Activated T-cell treated with anti-CD3 and anti-CD28 coated beads for 48 hours (primary cell): ENCODE measurements at regions not wholly inside any gene's neighbourhood (a gene's known extent, or its start where the extent isn't known, plus 50 kb on each side); places are given as distances from the start of the nearest gene placed in this dataset.
"Not testable (repeated sequence)": the region's sequence is repeated elsewhere in the genome, so short reads cannot be mapped to it uniquely, and the experiment has no call there.

Source experiments
- DNase-seq: peaks from one replicate; pipeline ENCODE4 v3.0.0-alpha.2; 2020; ENCODE audit warnings: low read depth

DNA sequence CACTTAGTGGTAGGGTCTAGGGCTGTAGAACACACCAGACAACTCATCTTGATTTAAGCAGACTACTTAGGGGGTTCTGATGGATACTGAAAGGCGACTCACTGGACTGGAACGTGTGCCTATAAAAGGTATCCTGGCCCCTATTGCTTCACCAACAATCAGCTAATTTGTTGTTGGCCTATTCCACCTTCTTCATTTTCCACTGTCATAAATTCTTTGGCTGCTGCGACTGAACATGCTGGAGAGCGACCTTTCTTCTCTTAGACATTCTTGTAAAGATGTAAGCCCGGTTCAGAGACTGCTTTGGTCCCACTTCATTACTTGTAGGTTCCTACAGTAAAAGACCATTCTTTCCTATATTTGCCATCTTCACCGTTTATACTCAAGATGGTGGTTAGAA is 609.9 kb upstream of the CITED2 start:
- no peak for DNase-seq

DNA sequence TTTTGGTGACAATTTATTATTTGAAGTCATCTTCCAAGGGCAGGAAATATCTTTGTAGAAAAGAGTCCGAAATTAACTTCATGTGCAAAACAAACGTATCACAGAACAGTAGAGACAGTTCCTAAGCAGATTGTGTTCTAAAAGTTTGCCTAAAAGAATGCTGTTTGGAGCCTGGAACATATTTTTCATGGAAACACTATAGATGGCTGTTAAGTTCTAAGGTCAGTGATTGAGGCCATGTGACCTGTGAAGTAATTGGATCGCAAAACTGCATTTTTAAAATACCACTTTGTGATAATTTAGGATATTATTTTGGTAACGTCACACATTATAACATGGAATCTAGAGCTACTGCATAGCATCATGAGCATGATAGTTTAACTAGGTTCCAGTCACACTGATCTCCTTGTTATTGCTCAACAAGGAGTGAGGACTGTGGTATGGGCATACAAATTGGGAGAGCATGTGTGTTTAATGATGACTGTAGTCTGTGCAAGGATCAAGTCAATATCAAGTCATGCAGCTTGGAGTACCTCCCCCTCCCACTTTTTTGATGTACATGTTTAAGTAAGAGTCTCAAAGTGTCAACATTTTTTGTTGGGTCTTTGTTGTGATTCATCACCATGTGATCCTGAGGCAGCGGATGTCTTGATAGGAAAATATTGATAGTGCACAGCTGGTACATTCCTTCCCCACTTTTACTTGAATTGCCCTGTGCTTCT is 609.3 kb upstream of the CITED2 start:
- no peak for DNase-seq

DNA sequence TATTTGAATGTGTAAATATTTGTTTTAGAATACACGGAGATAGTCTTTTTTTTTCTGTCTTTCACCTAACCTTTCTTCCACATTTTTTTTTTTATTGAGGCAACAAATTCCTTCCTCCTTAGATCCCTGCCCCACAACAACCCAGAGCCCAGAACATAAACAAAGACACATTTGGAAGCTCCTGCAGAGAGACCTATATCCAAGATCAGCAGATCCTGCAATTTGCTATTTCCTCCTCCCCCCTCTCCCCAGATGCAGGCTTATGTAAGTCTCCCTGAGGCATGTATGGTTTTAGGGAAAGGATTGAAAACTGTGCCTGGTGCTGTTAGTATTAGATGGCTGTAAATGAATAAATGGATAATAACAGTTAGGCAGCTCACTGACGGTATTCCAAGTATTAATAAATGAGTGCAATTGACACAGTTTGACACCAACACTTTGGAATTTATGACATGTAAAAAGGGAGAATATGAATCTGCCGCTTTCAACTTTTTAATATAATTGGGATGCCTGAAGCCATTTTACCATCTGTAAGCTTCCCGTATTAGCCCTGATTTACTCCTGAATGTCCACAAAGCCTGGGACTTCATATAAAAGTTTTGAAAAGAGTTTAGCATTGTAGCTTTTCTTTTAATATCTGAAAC is 608.3 kb upstream of the CITED2 start:
- no peak for DNase-seq

DNA sequence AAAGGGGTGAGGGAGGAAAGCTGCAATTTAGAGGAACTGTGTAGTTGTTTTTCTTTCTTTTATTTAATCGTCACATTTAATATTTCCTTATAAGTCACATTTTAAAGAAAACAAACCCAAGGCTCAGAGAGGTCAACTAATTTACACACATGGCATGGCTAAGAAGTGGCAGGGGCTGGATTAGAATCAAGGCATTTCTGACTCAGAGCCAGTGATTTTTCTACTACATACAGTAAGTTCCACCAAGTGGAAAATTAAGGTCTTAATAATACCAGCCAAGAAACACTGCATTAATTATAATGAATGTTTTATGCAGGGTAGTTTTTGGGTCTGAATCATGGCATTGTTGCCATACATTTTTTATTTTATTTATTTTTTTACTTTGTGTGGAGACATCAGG is 607.7 kb upstream of the CITED2 start:
- DNase-seq = no peak

DNA sequence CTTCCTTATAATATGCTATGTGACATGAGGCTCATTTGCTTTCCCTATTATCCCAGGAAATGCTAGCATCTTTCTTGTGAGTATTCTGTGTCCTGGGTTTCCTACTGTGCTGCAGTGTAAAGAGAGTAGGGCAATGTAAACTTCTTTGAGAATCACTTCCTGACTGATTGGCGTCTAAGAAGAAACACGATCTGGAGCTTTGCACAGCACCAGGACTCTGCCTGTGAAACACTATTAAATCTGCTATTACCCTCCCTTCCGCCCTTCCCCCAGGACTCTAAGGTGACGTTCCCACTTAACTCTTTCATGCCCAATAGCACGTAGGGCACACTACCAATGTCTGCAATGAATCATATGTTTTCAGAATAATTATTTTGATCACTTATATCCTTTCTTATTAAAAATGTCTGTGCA is 607.3 kb upstream of the CITED2 start:
- no peak for DNase-seq

DNA sequence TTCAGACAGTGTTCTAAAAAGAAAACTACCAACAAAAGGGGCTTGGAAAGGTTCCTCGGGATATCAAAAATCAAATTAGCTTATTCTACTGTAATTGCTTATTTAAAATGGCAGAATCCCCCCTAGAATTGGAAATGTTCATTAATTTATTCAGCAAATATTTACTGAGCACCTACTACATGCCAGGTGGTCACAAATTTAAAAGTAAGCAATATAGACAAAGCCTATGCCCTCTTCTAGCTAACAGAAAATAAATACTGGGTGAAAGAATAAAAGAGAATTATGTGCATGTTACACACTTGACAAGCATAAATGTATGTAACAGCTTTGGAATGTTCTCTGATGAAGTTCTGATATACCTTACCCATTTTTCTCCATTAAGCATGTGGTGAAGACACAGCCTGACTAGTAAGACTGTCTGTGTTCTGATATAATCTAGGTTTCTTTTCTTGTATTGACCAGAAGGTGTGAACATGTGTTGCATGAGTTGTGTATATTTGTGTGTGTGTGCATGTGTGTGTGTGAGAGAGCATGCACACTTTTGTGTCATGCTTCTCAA is 606.7 kb upstream of the CITED2 start:
- no peak for DNase-seq

DNA sequence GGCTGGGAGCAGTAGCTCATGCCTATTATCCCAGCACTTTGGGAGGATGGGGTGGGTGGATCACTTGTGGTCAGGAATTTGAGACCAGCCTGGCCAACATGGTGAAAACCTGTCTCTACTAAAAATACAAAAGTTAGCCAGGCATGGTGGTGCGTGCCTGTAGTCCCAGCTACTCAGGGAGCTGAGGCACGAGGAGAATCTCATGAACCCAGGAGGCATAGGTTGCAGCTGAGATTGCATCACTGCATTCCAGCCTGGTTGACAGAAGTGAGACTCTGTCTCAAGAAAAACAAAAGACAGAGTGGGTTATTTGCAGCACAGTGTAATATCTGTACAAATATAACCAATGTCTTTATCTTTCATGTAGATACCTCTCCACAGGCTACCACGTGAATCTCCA is 606.2 kb upstream of the CITED2 start:
- DNase-seq = not testable (repeated sequence)

DNA sequence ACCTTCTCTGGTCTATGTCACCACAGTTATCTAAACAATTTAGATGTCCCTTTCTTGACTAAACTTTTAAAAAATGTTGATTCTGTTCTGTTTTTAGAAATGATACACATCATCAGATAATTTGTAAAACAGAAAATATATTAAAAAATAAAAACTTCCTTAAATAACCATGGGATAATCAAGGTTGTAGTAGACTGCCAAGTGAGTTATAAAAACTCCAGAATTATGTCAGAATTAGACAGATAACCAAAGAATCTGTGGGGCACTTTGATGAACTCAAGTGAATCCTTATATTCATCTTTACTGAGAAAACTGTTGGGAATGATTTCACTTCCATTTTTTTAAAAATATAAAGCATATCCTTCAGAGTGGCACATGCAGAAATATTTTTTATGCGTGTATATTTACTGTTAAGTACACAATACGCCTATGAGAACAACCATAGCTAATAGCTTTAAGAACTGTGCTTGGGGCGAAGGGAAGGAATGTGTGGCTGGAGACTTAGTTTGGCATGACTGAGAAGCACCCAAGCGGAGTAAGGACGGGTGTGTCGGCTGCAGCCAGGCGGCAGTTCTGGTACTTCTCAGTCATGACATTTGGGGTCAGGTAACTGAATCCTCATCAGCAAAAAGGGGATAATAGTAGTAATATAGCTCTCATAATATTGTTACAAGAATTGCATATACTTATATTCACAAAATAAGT is 604.7 kb upstream of the CITED2 start:
- no peak for DNase-seq

DNA sequence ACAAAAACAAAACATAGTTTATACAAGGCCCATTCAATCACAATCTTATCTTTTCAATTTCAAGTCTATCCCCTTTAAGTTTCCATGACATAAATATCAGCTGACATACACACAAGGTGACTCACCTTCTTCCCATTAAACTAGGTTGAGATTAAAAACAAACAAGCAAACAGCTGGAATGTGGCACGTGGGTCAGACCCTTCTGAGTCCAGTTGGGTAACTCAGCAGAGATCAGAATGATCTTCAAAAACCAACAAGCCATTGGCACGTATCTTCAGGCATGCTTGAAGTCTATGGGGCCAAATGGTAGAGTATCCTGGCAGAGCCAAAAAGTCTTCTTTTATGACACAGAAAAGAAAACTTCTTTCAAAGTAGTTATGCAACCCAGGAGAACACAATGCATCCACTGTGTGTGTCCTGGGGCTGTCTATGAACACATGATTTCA is 603.5 kb upstream of the CITED2 start:
- DNase-seq = no peak

DNA sequence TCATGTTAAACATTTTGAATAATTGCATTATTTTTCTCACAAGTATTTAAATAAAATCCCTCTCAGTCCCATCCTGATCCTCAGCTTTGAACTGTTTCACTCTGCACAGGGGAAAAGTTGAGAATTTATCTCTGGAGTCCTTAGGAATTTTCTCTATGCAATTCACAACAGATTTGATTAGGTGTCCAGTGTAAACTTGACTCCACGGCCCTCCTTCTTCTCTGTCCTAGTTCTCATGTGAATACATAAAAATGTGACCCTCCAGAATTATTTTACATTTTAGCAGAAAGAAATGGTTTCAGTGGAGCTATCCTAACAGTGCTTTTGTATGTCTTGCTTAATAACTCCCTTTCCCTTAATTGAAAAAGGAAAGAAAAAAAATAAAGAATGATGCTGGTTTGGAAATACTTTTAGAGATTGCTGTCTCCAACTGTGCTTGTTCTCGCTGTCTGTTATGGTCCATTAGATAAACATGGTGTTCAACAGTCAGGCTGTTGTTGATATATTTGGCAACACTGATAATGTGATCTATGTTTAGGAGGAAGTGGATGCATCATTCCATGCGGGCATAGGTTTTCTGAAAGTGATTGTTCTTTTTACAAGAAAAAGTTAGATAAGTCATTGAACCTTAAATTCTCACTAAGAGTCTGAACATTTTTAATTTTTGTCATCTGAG is 599.4 kb upstream of the CITED2 start:
- DNase-seq = no peak

DNA sequence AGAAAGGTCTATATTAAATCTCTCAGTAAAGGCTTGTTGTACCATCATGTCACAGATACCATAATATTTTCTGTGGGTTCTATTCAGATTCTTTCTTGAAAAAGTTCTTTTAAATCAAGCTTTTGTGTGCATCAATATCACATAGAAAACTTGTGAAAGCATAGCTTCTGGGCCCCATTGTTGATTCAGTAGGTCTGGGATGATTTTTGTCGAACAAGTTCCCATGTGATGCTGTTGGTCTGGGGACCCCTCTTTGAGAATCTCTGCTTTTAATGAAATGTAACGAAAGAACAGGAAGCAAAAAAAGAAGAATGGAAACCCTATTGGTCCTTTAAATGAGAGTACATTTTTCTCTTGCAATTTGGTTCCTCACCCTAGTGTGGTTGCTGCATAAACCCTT is 597.7 kb upstream of the CITED2 start:
- no peak for DNase-seq

DNA sequence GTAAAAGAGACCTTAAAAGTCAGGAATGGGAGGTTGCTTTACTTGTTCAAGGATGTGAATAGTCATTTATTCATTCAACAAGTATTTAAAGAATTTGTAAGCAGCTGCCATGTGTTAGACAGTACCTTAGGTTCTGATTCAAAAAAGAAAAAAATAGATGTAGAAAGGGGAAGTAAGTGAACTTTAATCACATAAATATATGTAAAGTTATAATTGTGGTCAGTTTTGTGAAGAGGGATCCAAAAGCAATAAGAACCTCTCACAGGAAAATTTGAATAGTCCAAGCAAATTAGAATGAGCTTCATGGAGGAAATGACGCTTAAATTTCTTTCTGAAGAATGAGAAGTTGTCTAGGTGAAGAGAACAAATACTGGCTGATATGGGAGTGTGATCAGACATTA is 596.1 kb upstream of the CITED2 start:
- no peak for DNase-seq

DNA sequence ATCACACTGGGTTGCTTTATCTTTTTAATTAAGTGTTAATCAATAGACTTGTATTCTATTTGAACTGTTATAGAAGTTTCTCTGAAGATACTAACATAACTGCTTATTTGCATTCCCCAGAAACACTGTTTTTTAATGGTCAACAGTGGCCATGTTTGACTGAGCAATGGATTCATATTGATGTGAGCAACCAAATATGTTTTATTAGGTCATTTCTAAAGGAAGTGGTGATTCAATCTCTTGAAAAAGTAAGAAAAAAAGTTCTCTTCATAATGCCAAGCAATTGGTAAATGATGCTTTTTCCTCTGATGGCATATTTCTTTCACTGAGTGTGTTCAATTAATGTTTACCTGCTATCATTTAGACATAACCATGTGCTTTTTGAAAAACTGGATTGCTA is 593.0 kb upstream of the CITED2 start:
- no peak for DNase-seq

DNA sequence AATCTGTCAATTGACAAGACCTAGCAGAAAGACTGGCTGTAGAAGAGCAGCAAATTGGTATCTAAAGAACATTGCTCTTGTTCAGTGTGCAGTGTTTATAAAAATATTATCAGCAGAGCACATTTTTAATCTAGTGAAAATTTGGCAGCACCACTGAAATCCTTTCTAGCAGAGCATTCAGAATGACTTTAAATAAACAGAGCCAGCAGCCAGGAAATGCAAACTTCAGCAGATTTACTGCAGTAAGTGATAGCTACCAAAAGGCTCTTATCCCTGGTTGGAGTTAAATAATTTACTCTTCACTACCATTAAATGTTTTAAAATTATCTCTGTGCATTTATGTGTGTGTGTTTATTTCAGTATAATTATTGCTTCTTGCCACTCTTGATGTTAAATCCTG is 590.9 kb upstream of the CITED2 start:
- no peak for DNase-seq

DNA sequence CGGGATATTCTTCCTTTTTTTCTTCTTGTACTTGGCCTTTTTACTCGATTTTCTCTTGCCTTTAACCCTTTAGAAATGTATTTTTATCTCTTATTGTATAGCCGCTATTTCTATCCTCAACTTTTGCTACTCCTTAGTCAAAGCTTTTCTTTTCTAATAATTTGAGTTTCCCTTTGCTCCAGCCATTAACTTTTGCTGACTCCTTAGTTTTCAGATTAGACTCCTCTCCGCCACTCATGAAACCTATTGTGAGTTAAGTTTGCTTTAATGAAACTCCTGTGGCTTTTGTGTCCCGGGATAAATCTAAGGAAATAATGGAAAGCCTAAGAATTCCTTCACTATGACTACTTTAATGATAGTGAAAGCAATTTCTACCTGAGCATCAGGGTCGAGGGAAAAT is 590.3 kb upstream of the CITED2 start:
- no peak for DNase-seq

DNA sequence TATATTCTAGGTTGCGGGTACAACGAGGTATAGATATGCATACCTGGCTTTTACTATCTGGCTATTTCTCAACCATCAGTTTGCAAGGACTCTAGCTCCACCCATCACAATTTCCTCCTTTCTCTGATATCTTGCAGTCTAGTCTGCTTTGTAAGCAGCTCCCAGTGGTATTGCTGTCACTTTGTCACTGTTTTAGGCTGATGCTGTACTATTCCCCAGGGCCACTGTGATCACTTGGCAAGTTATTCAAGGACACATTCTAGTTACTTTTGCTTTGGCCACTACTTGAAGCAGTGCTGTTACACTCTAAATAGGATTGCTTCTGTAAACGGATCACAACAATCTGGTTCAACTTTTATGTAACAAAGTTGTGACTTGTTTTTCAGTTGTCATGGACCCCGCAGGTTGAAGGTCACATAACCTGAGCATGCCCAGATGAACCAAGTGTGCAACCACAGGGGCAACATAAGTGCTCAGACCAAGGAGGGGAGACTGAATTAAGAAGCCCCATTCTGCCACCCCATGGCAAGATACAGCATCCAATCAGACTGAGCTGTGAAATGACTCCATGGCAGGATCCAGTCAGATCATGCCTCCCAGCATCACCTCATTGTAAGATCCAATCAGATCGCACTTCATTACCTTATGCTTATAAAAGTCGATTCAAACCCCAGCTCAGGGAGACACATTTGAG is 588.4 kb upstream of the CITED2 start:
- no peak for DNase-seq

DNA sequence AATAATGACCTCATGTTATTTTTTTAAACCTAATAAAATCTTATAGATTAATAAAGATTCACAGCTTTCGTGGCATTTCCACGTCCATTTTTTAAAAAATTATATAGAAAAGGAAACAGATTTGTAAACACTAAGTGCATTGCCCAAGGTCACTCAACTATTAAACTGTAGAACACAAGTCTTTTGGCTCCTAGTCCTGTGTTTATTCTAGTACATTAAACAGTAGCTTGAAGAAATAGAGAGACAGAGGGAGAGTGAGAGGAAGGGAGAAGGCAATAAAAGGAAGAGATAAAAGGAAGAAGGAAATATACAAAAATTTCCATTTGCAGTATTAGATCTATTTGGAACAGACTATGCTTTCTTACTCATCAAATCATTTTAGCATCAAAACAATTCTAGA is 586.7 kb upstream of the CITED2 start:
- DNase-seq = no peak

DNA sequence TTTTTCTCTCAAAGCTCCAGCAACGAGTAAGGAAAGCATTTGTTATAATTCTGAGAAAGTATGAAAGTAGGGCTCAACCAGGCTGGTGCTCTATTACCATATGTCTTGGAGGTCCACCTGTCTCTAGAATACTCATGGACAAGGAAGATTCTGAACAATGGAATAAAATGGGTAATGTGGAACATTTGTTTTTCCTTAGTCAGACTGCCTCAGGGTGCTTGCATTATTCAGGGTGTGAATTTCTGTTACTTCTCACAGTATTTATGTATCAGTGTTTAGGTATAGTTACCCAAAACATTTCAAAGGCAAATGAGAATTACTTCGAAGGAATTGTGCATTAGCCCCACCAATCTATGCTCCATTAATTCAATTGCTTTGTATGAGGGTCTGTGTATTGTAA is 586.2 kb upstream of the CITED2 start:
- DNase-seq = no peak

DNA sequence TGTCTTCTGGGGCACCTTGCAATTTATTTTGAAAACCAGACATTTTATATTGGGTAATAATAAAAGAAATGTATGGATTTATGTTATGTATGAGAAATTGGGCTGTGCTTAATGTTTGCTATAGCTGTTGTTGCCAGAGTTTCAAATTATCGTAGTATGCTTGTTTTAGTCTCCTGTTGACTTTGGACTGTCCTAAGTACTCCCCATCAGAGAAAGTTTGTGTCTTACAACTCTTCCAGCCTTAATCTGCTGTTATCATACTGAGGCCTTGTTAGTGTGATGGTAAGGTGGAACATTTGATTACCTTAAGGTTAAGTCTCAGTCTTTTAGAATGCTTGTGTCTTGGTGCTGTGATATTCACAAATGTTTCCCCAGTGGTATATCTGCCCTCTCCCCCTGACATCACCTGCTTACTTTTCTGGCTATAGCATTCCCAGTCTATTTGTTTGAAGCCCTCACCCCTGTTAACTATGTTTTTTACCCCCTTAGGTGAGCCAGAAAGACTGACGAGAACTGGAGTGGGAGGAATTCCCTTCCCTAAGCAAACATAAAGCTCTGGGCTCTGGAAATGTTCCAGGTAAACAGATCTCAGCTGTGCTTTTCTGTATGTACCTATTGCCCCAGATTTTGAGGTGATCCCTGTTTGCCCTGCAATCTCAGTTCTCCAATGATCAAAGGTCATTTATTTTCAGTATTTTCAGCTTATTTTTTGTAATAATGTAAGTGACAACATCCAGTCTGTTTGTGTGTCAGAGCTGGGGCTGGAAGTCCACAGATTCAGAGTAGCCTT is 581.1 kb upstream of the CITED2 start:
- DNase-seq = no peak

DNA sequence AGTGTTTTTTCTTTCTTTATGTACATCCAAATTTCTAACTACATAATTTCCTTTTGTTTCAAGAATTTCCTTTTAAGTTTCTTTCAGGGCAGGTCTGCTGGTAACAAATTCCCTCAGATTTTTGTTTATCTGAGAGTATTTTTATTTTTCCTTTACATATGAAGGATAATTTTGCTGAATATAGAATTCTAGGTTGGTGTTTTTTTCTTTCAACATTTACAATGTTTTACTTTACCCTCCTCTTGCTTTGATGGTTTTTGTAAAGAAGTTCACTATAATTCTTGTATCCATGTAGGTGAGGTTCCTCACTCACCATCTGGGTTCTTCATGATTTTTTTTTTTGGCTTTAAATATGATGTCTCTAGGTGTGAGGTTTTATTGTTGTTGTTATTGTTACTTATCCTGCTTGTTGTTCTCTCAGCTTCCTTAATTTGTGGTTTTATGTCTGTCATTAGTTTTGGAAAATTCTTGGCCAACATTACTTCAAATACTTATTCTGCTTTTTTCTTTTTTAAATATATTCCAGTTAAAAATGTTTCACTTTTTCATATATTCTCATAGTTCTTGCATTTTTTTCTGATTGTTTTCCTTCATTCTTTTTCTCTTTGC is 580.1 kb upstream of the CITED2 start:
- DNase-seq = no peak

DNA sequence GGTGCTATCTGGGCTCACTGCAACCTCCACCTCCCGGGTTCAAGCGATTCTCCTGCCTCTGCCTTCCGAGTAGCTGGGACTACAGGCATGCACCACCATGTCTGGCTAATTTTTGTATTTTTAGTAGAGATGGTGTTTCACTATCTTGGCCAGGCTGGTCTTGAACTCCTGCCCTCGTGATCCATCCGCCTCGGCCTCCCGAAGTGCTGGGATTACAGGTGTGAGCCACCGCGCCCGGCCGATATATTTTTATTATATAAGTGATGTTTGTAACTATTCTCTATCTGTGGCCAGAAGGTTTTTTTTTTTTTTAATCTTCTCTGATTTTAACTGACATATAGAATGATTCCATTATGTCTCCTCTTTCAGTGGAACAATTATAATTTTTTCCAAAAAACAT is 579.3 kb upstream of the CITED2 start:
- not testable (repeated sequence) for DNase-seq
